ENCODE measurements at regions not wholly inside any gene's neighbourhood (a gene's known extent, or its start where the extent isn't known, plus 50 kb on each side); places are given as distances from the start of the nearest gene placed in this dataset.
"Not testable (repeated sequence)": the region's sequence is repeated elsewhere in the genome, so short reads cannot be mapped to it uniquely, and the experiment has no call there.

- no peak for DNase-seq
Measured at GRCh38 chr4:20196476-20196875, 55.2 kb upstream of the SLIT2 start.

- DNase-seq = no peak
Measured at GRCh38 chr4:20195071-20195885, 56.4 kb upstream of the SLIT2 start.

- DNase-seq = no peak
Measured at GRCh38 chr4:20194123-20195013, 57.3 kb upstream of the SLIT2 start.

- no peak for DNase-seq
Measured at GRCh38 chr4:20193141-20193936, 58.4 kb upstream of the SLIT2 start.

- DNase-seq = no peak
Measured at GRCh38 chr4:20192736-20193135, 59.0 kb upstream of the SLIT2 start.

- no peak for DNase-seq
Measured at GRCh38 chr4:20185103-20185502, 66.6 kb upstream of the SLIT2 start.

- DNase-seq = not testable (repeated sequence)
Measured at GRCh38 chr4:20183131-20183530, 68.6 kb upstream of the SLIT2 start.

- no peak for DNase-seq
Measured at GRCh38 chr4:20181926-20182325, 69.8 kb upstream of the SLIT2 start.

- DNase-seq = no peak
Measured at GRCh38 chr4:20180509-20180908, 71.2 kb upstream of the SLIT2 start.

GRCh38 chr4:20178902-20179576 lies 72.7 kb upstream of the SLIT2 start:
- DNase-seq = no peak

- no peak for DNase-seq
Measured at GRCh38 chr4:20176881-20177280, 74.8 kb upstream of the SLIT2 start.

GRCh38 chr4:20172070-20172760 lies 79.5 kb upstream of the SLIT2 start:
- no peak for DNase-seq

- DNase-seq = no peak
Measured at GRCh38 chr4:20166544-20166943, 85.2 kb upstream of the SLIT2 start.

- DNase-seq = no peak
Measured at GRCh38 chr4:20159516-20159915, 92.2 kb upstream of the SLIT2 start.

GRCh38 chr4:20158195-20158594 lies 93.5 kb upstream of the SLIT2 start:
- DNase-seq = no peak

GRCh38 chr4:20151436-20151835 lies 100.3 kb upstream of the SLIT2 start:
- no peak for DNase-seq

- DNase-seq = not testable (repeated sequence)
Measured at GRCh38 chr4:20149143-20149542, 102.6 kb upstream of the SLIT2 start.

GRCh38 chr4:20137176-20137575 lies 114.5 kb upstream of the SLIT2 start:
- no peak for DNase-seq

GRCh38 chr4:20127626-20128025 lies 124.1 kb upstream of the SLIT2 start:
- DNase-seq = no peak

GRCh38 chr4:20126906-20127305 lies 124.8 kb upstream of the SLIT2 start:
- no peak for DNase-seq

GRCh38 chr4:20124317-20125026 lies 127.2 kb upstream of the SLIT2 start:
- no peak for DNase-seq

Data from NCI-H187 (cell line).